PC-9 (cell line): ENCODE measurements at regions not wholly inside any gene's neighbourhood (a gene's known extent, or its start where the extent isn't known, plus 50 kb on each side); places are given as distances from the start of the nearest gene placed in this dataset.

ENCODE experiments used
- BruUV-seq: library from RNA; stranded (reverse); fragments of 400-500 nt; replicated peaks from 2 replicates; lab custom pipeline; 2021; lab: Mats Ljungman, UMichigan
- CTCF ChIA-PET: fragments of 300-600 bp; sonication (Branson Sonifier 250); formaldehyde crosslinking; loops from one replicate; lab custom pipeline; 2022; ENCODE audit warnings: antibody characterized with exemption; lab: Charles Lee
- POLR2A ChIA-PET: fragments of 300-600 bp; sonication (Branson Sonifier 250); formaldehyde crosslinking; loops from one replicate; lab custom pipeline; 2022; ENCODE audit warnings: antibody characterized with exemption; ENCODE audit not compliant: unreplicated experiment; lab: Charles Lee
- DNase-seq, 2 experiments: peaks; one replicate each; pipeline versions ENCODE4 v3.0.0 to v3.0.0-alpha.2; 2015 to 2022; ENCODE audit warnings: mixed read lengths in 1 of 2
- H2AFZ ChIP-seq: fragments of 200-600 bp; sonication (generic); 2 replicates; pipeline ENCODE4 v1.8.1; 2017; ENCODE audit warnings: antibody characterized with exemption
- H3F3A ChIP-seq: fragments of 200-600 bp; sonication (generic); 2 replicates; pipeline ENCODE4 v1.8.1; 2017; ENCODE audit warnings: antibody characterized with exemption, mild to moderate bottlenecking, low read depth; ENCODE audit not compliant: insufficient read depth
- H3K27ac ChIP-seq: fragments of 200-600 bp; sonication (generic); 2 replicates; pipeline ENCODE4 v1.6.1; 2016; ENCODE audit warnings: mixed run types
- H3K27me3 ChIP-seq: fragments of 200-600 bp; sonication (generic); 2 replicates; pipeline ENCODE4 v1.6.1; 2016; ENCODE audit warnings: low read depth, mixed run types; ENCODE audit not compliant: insufficient read depth
- H3K36me3 ChIP-seq: fragments of 200-600 bp; sonication (generic); 2 replicates; pipeline ENCODE4 v1.6.1; 2016; ENCODE audit warnings: low read depth, mixed run types
- H3K4me1 ChIP-seq: fragments of 200-600 bp; sonication (generic); replicated peaks from 2 replicates; pipeline ENCODE4 v1.6.1; 2016; ENCODE audit warnings: mixed run types; ENCODE audit not compliant: insufficient read depth
- H3K4me2 ChIP-seq: fragments of 200-600 bp; sonication (generic); 2 replicates; pipeline ENCODE4 v1.6.1; 2017; ENCODE audit warnings: mixed run types
- H3K4me3 ChIP-seq: fragments of 200-600 bp; sonication (generic); 2 replicates; pipeline ENCODE4 v1.6.1; 2016; ENCODE audit warnings: mixed run types
- H3K79me2 ChIP-seq: fragments of 200-600 bp; sonication (generic); 2 replicates; pipeline ENCODE4 v1.6.1; 2017; ENCODE audit warnings: low read depth, mixed run types
- H3K9me2 ChIP-seq: fragments of 200-600 bp; sonication (generic); 2 replicates; pipeline ENCODE4 v1.8.1; 2017; ENCODE audit warnings: mild to moderate bottlenecking; ENCODE audit not compliant: insufficient read depth
- H3K9me3 ChIP-seq: fragments of 200-600 bp; sonication (generic); 2 replicates; pipeline ENCODE4 v1.8.1; 2016; ENCODE audit warnings: low read depth; ENCODE audit not compliant: insufficient read depth
- H4K20me1 ChIP-seq: fragments of 200-600 bp; sonication (generic); 2 replicates; pipeline ENCODE4 v1.8.1; 2017; ENCODE audit not compliant: insufficient read depth
- EZH2 ChIP-seq: fragments of 200-600 bp; sonication (generic); IDR thresholded peaks from 2 replicates; pipeline ENCODE4 v1.8.0; 2017; ENCODE audit warnings: antibody characterized with exemption, low read depth
- intact Hi-C: fragments of 100-400 bp; cut with micrococcal nuclease; formaldehyde crosslinking; loops from one replicate; pipeline ENCODE4 v1.10.0; 2022; ENCODE audit not compliant: unreplicated experiment
- TF ChIP-seq, protein P1 (sequence below): fragments of 200-600 bp; sonication (generic); conservative IDR thresholded peaks from 2 replicates; pipeline ENCODE4 v1.6.1; 2017; ENCODE audit warnings: mixed run types, antibody characterized with exemption, mild to moderate bottlenecking, moderate library complexity

DNA sequence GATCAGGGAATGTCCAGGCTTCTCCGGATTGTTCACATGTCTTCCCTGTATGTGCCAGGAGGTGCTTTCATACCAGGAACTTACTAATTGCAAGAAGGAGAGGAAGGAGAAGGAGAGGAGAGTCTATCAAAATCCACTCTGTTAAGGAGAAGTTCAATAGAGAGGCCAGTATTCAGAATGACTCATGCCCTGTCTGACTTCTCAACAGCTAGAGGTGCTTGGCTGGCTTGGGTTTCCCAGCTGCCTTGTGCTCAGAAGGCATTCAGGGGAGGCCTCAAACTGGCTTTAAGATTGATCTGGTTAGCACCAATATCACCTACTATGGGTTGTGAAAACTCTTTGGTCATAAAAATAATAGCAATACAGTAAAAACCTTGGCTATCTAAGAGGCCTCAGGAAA, 167.9 kb upstream of the GLRA1 start:
- ChIA-PET POLR2A (no interaction called here), CTCF (no interaction called here)
- Histone ChIP-seq H3F3A (no peaks in the 10 kb centered on the region), H3K36me3 (no peaks in the 10 kb centered on the region), H3K27ac (no peak overlapping the region), H3K4me2 (no peak overlapping the region), H3K4me1 (no peaks in the 10 kb centered on the region), H3K4me3 (no peak overlapping the region), H3K9me2 (no peaks in the 10 kb centered on the region), H4K20me1 (no peaks in the 10 kb centered on the region), H3K9me3 (no peaks in the 10 kb centered on the region), H3K27me3 (peaks cover 16% of the 10 kb centered on the region; the same call in 1 of the 2 replicates), H2AFZ (no peak overlapping the region), H3K79me2 (no peaks in the 10 kb centered on the region)
- intact Hi-C loops, result no loop called here
- no TSS peak for BruUV-seq
- DNase-seq, result no peak
- TF ChIP-seq, protein P1, sequence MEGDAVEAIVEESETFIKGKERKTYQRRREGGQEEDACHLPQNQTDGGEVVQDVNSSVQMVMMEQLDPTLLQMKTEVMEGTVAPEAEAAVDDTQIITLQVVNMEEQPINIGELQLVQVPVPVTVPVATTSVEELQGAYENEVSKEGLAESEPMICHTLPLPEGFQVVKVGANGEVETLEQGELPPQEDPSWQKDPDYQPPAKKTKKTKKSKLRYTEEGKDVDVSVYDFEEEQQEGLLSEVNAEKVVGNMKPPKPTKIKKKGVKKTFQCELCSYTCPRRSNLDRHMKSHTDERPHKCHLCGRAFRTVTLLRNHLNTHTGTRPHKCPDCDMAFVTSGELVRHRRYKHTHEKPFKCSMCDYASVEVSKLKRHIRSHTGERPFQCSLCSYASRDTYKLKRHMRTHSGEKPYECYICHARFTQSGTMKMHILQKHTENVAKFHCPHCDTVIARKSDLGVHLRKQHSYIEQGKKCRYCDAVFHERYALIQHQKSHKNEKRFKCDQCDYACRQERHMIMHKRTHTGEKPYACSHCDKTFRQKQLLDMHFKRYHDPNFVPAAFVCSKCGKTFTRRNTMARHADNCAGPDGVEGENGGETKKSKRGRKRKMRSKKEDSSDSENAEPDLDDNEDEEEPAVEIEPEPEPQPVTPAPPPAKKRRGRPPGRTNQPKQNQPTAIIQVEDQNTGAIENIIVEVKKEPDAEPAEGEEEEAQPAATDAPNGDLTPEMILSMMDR, result no peak
- TF ChIP-seq EZH2, result no peak

DNA sequence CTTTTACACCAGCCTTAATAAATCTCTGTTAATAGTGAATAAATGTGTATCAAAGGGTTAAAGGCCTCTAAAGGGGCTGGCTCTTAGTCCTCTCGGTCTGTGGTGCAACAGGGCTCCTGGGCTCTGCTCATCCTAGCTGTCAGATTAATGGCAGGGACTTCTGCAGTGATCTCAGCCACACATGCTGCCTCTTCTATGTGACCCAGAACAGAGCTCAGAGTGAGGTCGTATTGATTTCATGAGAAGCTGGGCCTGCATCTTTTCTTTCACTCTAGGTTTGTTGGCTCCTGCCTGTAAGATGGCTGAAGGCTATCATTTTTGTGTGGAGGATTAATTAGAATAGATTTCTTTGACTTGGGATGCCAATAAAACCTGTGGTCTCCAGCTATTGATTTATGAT, 165.0 kb upstream of the GLRA1 start:
- ChIA-PET CTCF (no interaction called here), POLR2A (no interaction called here)
- no peaks in the 10 kb centered on the region for H3K36me3 ChIP-seq
- H3K79me2 ChIP-seq, result no peaks in the 10 kb centered on the region
- no peak for TF ChIP-seq EZH2
- TF ChIP-seq, protein P1, result no peak
- no peak overlapping the region for H3K27ac ChIP-seq
- H3K9me3 ChIP-seq, result no peaks in the 10 kb centered on the region
- H3K9me2 ChIP-seq, result no peaks in the 10 kb centered on the region
- BruUV-seq, result no TSS peak
- no peak overlapping the region for H2AFZ ChIP-seq
- no peaks in the 10 kb centered on the region for H4K20me1 ChIP-seq
- H3K4me2 ChIP-seq, result no peak overlapping the region
- intact Hi-C loops, result no loop called here
- no peak for DNase-seq
- no peaks in the 10 kb centered on the region for H3K4me1 ChIP-seq
- no peaks in the 10 kb centered on the region for H3F3A ChIP-seq
- no peak overlapping the region for H3K4me3 ChIP-seq
- peaks cover 3% of the 10 kb centered on the region; the same call in 1 of the 2 replicates for H3K27me3 ChIP-seq

DNA sequence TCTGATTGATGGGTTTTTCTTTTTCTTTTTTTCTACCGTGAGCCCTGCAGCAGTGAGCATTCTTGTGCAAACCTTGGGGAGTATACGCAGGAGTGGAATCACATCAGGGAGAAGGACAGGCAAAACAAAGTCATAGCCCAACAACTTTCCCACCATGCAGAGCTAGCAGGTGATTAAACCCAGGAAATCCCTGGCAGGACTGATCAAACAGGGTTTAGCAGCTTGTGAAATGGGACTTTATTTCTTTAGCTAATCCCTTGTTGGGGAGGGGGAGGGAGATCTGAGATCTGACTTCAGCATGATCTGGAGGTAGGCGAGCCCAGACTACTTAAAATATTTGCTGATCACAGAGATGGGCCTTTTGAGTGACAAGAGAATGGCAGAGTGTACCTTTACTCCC, 162.0 kb upstream of the GLRA1 start:
- DNase-seq, result no peak
- TF ChIP-seq, protein P1, result no peak
- TF ChIP-seq EZH2, result no peak
- H3K4me1 ChIP-seq, result no peaks in the 10 kb centered on the region
- H3K79me2 ChIP-seq, result no peaks in the 10 kb centered on the region
- CTCF ChIA-PET, result no interaction called here
- intact Hi-C loops, result no loop called here
- H3K4me2 ChIP-seq, result no peak overlapping the region
- H4K20me1 ChIP-seq, result no peaks in the 10 kb centered on the region
- POLR2A ChIA-PET, result no interaction called here
- no peaks in the 10 kb centered on the region for H3K36me3 ChIP-seq
- H2AFZ ChIP-seq, result no peak overlapping the region
- no peak overlapping the region for H3K4me3 ChIP-seq
- no peaks in the 10 kb centered on the region for H3K9me2 ChIP-seq
- no TSS peak for BruUV-seq
- no peaks in the 10 kb centered on the region for H3F3A ChIP-seq
- no peaks in the 10 kb centered on the region for H3K9me3 ChIP-seq
- no peaks in the 10 kb centered on the region for H3K27me3 ChIP-seq
- no peak overlapping the region for H3K27ac ChIP-seq
